AG08395 (cell line): ENCODE measurements at regions not wholly inside any gene's neighbourhood (a gene's known extent, or its start where the extent isn't known, plus 50 kb on each side); places are given as distances from the start of the nearest gene placed in this dataset.
"Not testable (repeated sequence)": the region's sequence is repeated elsewhere in the genome, so short reads cannot be mapped to it uniquely, and the experiment has no call there.

Experiments
- DNase-seq: peaks from one replicate; pipeline ENCODE4 v3.0.0; 2012; ENCODE audit warnings: mixed read lengths, low spot score

GRCh38 chr4:33930497-33930896 is 2313.8 kb downstream of the ARAP2 start:
- DNase-seq: no peak

DNA sequence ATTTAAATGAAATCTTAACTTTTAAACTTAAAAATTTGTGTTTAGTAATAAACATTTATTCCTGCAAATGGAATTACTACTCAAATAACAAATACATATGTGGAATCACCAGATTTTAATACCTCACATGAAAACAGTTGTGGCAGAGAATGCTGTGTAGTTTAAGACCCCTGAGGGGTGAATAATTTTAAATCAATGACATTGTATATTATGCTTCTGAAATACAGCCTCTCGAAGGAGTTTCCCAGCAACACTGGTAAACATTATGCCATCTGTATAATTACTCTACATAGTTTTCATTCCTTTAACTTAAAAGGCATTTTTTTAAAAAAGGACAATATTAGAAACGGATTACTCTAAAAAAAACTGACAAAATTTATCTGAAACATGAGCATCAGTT is 2313.3 kb downstream of the ARAP2 start:
- DNase-seq: no peak

GRCh38 chr4:33940281-33940680 is 2304.0 kb downstream of the ARAP2 start:
- DNase-seq: no peak

DNA sequence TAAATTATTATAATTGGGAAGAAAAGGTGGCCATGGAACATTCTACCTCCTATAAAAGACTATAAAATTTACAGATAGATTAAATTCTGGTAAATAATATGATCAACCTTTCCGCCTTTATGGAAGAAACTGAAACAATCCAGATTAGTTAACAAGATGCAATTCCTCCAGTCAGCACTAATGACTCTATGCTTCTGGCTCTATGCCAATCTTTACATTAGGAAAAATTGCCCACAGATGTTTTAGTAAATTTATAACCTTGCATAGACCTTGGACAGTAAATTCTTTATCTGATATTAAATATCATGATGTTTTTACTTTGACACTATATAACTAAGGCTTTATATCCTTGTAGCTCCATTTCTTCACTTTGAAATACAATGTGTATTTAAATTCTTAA is 2302.5 kb downstream of the ARAP2 start:
- no peak for DNase-seq

DNA sequence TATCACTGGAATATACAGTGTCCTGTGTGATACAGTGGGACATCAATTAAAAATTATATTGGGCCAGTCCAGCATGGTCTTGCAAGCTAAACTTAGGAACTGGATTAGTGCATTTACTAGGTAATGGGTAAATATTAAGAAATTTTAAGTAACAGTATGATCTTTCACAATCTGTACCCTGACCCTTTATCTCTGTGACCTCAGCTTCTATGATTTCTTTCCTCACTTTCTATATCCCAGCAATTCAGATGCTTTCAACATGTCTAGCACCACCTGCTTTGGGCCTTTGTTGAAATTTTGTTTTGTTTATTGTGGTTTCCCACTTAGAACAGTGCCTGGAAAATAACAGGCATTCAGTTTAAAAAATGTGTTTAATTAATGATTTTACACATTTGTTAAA is 2295.4 kb downstream of the ARAP2 start:
- DNase-seq: no peak

- not testable (repeated sequence) for DNase-seq
Measured at GRCh38 chr4:33953848-33954247, 2290.5 kb downstream of the ARAP2 start.

- no peak for DNase-seq
Measured at GRCh38 chr4:33954759-33955158, 2289.6 kb downstream of the ARAP2 start.

DNA sequence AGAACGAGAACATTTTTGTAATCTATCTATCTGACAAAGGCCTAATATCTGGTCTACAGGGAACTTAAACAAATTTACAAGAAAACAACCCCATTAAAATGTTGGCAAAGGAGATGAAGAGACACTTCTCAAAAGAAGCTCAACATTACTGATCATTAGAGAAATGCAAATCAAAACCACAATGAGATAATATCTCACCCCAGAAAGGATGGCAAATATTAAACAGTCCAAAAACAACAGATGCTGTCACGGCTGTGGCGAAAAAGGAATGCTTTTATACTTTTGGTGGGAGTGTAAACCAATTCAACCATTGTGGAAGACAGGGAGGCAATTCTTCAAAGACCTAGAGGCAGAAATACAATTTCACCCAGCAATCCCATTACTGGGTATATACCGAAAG is 2284.8 kb downstream of the ARAP2 start:
- no peak for DNase-seq

DNA sequence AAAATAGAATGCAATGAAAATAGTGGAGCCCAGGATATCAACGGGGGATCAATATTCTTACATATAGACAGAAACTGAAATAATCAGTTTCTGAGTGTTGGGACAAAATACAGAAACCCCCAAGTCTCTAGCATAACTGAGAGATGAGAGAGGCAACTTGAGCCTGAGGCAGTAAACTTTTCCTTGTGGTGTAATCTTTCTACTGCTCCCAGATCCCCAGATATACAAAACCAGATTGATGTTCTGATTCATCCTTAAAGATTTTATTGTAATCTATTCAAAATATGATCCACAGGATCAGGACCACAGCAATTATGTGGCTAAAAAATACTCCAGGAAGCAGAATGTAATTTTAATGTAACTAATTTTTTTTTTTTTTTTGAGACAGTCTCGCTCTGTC is 2282.6 kb downstream of the ARAP2 start:
- DNase-seq: peak; percentile 12

DNA sequence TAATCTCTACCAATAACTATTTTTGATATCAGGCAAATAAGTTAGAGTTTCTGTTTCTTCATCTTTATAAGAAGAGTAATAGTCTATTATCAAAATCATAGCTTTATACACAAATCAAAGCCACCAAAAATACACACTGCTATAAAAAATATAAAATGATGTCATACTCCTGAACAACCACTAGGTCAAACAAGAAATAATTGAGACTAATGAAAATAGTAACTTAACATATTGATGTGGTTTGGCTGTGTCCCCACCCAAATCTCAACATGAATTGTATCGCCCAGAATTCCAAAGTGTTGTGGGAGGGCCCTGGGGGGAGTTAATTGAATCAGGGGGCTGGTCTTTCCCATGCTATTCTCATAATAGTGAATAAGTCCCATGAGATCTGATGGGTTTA is 2277.5 kb downstream of the ARAP2 start:
- DNase-seq: no peak

DNA sequence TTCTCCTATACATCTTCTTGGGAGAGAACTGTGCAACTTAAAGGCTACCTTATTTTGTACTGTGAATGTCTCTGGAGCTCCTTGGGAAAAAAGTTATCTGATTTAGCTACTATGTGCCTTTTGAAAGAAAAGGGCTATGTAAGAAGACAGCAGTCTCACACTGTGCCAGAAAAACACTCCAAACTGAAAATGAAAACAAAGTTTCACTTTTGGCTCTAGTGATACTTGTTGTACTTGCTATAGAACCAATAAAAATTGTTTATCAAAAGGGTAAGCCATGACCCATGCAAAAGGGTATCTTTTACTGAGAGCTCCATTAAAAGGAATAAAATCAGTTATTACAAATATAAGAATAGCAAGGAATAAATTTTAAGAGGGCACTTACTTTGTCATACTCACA is 2270.0 kb downstream of the ARAP2 start:
- DNase-seq: no peak

- no peak for DNase-seq
Measured at GRCh38 chr4:33975995-33976394, 2268.3 kb downstream of the ARAP2 start.

DNA sequence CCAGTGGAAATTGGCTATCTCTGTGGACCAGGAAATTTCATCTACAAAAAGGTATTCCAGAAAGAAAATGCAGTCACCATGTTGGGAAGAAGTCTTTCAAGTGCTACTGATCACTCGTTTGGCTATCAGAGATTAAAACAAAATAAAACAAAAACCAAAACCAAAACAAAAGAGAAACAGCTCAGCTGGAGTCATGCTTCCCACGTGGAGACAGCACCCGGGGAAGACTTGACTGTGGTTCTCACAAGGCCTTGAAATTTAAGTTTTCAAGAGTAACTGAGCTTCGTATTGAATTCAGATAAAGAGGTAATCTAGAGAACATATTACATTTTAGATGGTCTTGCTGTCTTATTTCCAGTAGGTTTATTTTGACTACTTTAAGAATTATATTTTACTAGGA is 2264.5 kb downstream of the ARAP2 start:
- not testable (repeated sequence) for DNase-seq

GRCh38 chr4:33980361-33980760 is 2264.0 kb downstream of the ARAP2 start:
- DNase-seq: no peak

DNA sequence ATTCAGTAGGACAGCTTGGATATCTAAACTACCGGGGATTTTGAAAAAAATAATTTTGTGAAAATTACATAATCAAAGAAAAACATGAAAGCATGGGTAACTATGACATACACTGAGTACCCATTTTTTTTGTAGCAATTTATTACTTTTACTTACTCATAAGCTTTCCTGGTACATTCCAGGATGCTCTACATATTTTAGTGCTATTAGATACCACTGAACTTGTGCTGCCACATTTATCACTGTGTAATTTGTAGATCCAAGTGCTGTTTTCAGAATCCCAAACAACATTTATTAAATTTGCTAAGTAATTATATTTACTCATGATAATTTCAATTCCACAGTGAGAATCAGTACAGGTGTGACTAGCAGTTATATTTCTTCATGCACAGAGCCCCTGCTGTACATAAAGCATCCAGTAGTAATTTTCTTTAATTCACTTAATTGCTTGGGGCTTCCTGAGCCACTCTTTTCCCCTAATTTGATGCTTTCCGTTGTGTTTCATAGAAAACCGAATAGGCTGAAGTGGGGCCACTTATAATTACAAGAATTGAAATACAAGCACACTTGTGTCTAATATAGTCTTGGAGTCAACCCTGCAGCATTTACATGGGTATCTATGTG is 2254.4 kb downstream of the ARAP2 start:
- DNase-seq: no peak

DNA sequence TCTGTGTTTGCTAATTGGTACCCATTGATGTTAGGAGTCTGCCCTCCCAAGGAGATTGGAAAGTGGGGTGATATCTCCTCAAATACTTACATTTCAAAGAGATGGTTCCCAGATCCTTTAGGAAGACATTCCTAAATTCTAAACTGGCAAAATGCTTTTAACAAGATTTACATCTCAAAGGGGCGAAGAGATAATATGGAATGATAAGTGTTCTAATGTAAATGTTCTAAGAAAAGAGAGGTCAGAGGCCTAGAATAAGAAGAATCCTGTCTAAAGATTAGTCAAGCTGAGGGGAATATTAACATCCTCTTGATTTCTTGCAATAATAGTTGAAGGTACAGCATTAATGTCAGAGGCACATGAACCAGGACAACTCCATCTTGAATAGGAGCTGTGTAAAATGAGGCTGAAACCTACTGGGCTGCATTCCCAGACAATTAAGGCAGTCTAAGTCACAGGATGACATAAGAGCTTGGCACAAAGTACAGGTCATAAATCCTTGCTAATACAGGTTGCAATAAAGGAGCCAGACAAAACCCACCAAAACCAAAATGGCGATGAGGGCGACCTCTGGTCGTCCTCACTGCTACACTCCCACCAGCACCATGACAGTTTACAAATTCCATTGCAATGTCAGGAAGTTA is 2248.1 kb downstream of the ARAP2 start:
- no peak for DNase-seq

DNA sequence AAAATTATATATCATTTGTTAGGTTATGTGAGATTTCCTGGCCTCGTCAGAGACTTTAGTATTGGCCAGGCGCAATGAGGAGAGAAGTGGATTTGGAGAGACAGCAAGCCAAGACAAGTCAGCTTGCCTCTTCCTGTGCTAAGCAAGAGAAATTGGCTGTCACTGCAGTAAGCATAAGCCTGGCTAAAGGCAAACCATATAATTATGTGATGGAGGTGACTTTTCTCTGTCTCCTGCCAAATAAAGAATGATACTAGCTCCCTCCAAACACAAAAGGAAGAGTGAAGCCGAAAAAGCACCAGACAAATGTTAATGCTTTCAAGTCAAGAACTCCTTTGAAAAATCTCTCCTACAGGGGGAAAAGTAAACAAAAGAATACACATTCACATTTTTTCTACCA is 2246.0 kb downstream of the ARAP2 start:
- no peak for DNase-seq

DNA sequence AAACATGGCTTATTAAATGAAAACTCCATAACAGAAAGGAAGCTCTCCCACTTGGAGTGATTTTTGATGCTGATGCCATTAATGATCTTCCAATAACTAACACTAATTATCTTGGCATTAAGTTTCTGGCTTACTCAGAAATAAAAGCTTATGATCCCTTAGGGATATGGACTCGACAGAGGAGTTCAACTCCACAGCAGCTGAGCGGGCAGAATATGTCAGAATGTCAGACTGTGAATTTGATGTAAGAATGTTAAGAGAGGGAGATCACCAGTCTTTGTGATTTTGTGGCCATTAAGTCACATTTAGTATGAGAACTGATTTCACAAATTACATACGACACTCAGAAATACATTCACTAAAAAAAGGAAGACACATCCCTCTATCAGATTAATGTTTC is 2244.0 kb downstream of the ARAP2 start:
- DNase-seq: no peak

DNA sequence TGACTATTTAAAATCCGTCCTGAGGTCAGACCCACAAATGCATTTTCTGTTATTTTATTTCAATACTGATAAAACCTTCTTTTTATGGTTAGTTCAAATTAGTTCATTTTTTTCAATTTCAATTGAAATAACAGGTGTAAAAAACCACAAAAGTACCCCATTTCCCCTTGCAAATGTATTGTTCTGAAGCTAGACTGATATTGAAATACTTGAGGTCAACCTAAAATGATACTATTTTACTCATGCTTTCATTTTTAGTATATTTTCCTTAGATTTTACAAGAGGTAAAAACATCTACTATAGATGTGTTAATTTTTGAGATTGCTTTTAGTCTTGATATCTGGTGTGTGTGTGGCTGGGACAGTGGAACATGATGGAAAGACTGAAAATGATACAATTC is 2237.8 kb downstream of the ARAP2 start:
- DNase-seq: not testable (repeated sequence)

GRCh38 chr4:34009951-34010350 is 2234.4 kb downstream of the ARAP2 start:
- DNase-seq: no peak

DNA sequence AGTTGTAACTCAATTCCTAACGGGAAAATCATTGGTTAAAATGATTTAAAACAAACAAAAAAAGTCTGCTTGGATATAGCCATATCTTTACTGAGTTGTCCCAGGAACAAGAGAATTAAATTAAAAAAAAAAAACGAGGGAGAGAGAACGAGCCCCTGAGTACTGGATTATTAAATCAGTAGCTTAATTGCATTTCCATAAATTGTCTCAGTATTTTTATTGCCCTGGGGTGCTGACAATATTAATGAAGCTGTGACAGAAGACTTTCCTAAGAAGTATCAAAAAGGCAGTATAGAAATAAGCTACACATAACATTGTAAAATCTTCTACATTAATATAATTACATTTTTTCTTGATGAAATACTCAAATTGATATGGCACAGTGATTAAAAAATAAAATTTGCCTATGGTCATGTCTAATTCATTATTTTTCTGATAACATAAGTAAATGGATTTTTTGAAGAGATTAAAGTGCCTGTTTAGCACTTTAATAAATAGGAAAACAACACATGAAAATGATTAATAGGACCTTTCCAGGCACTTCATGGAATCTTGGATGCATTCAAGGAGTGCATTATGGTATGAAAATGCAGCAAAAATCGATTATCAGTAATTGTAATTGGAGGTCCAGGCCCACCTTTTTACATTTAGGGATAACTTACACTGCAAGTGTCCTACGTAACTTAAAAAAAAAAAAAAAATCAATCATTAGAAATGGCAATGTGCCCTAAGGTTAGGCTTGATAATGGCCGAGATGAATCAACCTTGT is 2233.4 kb downstream of the ARAP2 start:
- no peak for DNase-seq

- no peak for DNase-seq
Measured at GRCh38 chr4:34035225-34035624, 2209.1 kb downstream of the ARAP2 start.

DNA sequence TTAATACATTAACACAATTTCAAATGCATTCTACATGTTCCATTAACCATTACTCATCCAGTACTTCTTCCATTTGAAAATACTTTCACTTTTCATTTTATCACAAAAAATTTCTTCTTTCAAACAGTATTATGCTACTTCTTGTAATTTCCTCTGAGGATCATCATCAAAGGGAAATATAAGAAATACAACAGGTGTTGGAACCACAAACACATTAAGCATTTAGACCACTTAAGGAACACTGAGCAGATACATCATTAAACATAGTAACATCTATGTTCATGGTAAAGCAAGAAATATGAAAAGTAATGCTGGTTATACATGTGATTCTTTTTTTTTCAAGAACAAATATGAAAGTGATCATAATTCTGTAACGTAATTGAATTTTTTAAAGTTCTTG is 2207.0 kb downstream of the ARAP2 start:
- DNase-seq: no peak
